ENCODE measurements at regions not wholly inside any gene's neighbourhood (a gene's known extent, or its start where the extent isn't known, plus 50 kb on each side); places are given as distances from the start of the nearest gene placed in this dataset.

GRCh38 chrX:14290335-14290734 is 239.0 kb upstream of the GLRA2 start:
- ATAC-seq (no peak), FAIRE-seq (no peak), DNase-seq (ENCODE audit: low spot score) (no peak)
- ChIA-PET CTCF (ENCODE audit: low intra/inter-chr PET ratio, low total read pairs) (no interaction called here), POLR2A (no interaction called here)
- intact Hi-C loops (cut with micrococcal nuclease; ENCODE audit: unreplicated experiment) (no loop called here), in situ Hi-C loops (cut with HindIII; ENCODE audit: extremely low pct_ligation_motif_present, low pct_unique_long_range_greater_than_20kb) (no loop called here)
- no peak overlapping the region for H3K27ac ChIP-seq (ENCODE audit: extremely low read length, insufficient read depth, low read length)
- H3K9ac ChIP-seq (ENCODE audit: insufficient read depth, low read depth, low read length): no peak overlapping the region
- H3K36me3 ChIP-seq (replicated peaks in 1 of 2; ENCODE audit: control insufficient read depth in 1 of 2, insufficient read depth in 2 of 2, low read length in 2 of 2): no peaks in the 10 kb centered on the region
- H4K20me1 ChIP-seq (ENCODE audit: insufficient read depth, low read length): no peaks in the 10 kb centered on the region
- TF ChIP-seq THRA (CRISPR knock-in tag; IDR thresholded peaks at IDR 0.05; ENCODE audit: borderline replicate concordance) (no peak), NRL (CRISPR knock-in tag; IDR thresholded peaks at IDR 0.05; ENCODE audit: borderline replicate concordance) (no peak), MAFK (conservative IDR thresholded peaks at IDR 0.05 in 1 of 2, IDR thresholded peaks at IDR 0.05 in 1 of 2; ENCODE audit: low read length in 2 of 2) (peak; percentile 32 to 40; a peak in 3 of 4 replicates), MAFF (IDR thresholded peaks at IDR 0.05; ENCODE audit: low read depth, low read length) (peak; percentile 30; the same call in 1 of the 2 replicates), NFE2L2 (IDR thresholded peaks at IDR 0.05; ENCODE audit: low read length) (peak; percentile 53), SAFB2 (CRISPR knock-in tag; IDR thresholded peaks at IDR 0.05; ENCODE audit: borderline replicate concordance, low read depth) (no peak), SNRNP70 (IDR thresholded peaks at IDR 0.05; ENCODE audit: low read depth, low read length) (no peak)
- H3K27me3 ChIP-seq (ENCODE audit: control insufficient read depth in 1 of 2, insufficient read depth in 2 of 2, low read length in 2 of 2): no peaks in the 10 kb centered on the region
- H2AFZ ChIP-seq (ENCODE audit: low read length): no peak overlapping the region
- H3K4me1 ChIP-seq (ENCODE audit: insufficient read depth, low read length): no peaks in the 10 kb centered on the region
- H3K4me3 ChIP-seq (replicated peaks in 1 of 3; ENCODE audit: insufficient read depth in 1 of 3, low read depth in 2 of 3, low read length in 3 of 3): no peak overlapping the region
- BruUV-seq (replicated peaks): no TSS peak
- H3K4me2 ChIP-seq (ENCODE audit: low read depth, low read length): no peak overlapping the region
- H3K79me2 ChIP-seq (ENCODE audit: insufficient read depth, low read length): no peaks in the 10 kb centered on the region
- WGBS (ENCODE audit: low lambda C conversion rate): 3% methylated on average over 2 of the region's 2 CpGs
- H3K9me3 ChIP-seq (ENCODE audit: low read length): no peaks in the 10 kb centered on the region

- Histone ChIP-seq H3K27ac (ENCODE audit: extremely low read length, insufficient read depth, low read length) (no peak overlapping the region), H2AFZ (ENCODE audit: low read length) (no peak overlapping the region), H3K36me3 (replicated peaks in 1 of 2; ENCODE audit: control insufficient read depth in 1 of 2, insufficient read depth in 2 of 2, low read length in 2 of 2) (no peaks in the 10 kb centered on the region), H3K4me1 (ENCODE audit: insufficient read depth, low read length) (no peaks in the 10 kb centered on the region), H3K9me3 (ENCODE audit: low read length) (no peaks in the 10 kb centered on the region), H3K4me3 (replicated peaks in 1 of 3; ENCODE audit: insufficient read depth in 1 of 3, low read depth in 2 of 3, low read length in 3 of 3) (no peak overlapping the region), H3K4me2 (ENCODE audit: low read depth, low read length) (no peak overlapping the region), H3K9ac (ENCODE audit: insufficient read depth, low read depth, low read length) (no peak overlapping the region), H3K79me2 (ENCODE audit: insufficient read depth, low read length) (no peaks in the 10 kb centered on the region), H3K27me3 (ENCODE audit: control insufficient read depth in 1 of 2, insufficient read depth in 2 of 2, low read length in 2 of 2) (no peaks in the 10 kb centered on the region), H4K20me1 (ENCODE audit: insufficient read depth, low read length) (no peaks in the 10 kb centered on the region)
- ChIA-PET CTCF (ENCODE audit: low intra/inter-chr PET ratio, low total read pairs) (no interaction called here), POLR2A (no interaction called here)
- BruUV-seq (replicated peaks): no TSS peak
- intact Hi-C loops (cut with micrococcal nuclease; ENCODE audit: unreplicated experiment) (no loop called here), in situ Hi-C loops (cut with HindIII; ENCODE audit: extremely low pct_ligation_motif_present, low pct_unique_long_range_greater_than_20kb) (no loop called here)
- WGBS (ENCODE audit: low lambda C conversion rate): 0% methylated on average over 1 of the region's 1 CpG
- no peak for ATAC-seq
- no peak for DNase-seq (ENCODE audit: low spot score)
- no peak for FAIRE-seq
- no peak for TF ChIP-seq STAT6 (CRISPR knock-in tag; IDR thresholded peaks at IDR 0.05; ENCODE audit: borderline replicate concordance)
- no peak for TF ChIP-seq ZNF720 (CRISPR knock-in tag; IDR thresholded peaks at IDR 0.05)
- no peak for TF ChIP-seq ESRRA (CRISPR knock-in tag; IDR thresholded peaks at IDR 0.05; ENCODE audit: low read depth)
- no peak for TF ChIP-seq NFE2L2 (IDR thresholded peaks at IDR 0.05; ENCODE audit: low read length)
- no peak for TF ChIP-seq XRCC5 (optimal IDR thresholded peaks at IDR 0.05; ENCODE audit: low read length)
- no peak for TF ChIP-seq HMGXB4 (CRISPR knock-in tag; IDR thresholded peaks at IDR 0.05; ENCODE audit: borderline replicate concordance in 1 of 2, low read depth in 1 of 2)
- TF ChIP-seq ZNF530 (CRISPR knock-in tag; IDR thresholded peaks at IDR 0.05; ENCODE audit: low read depth): no peak
These were observed 245.0 kb upstream of the GEMIN8 start for GRCh38 chrX:14274691-14275090.
